HAP-1 (cell line): ENCODE measurements at regions not wholly inside any gene's neighbourhood (a gene's known extent, or its start where the extent isn't known, plus 50 kb on each side); places are given as distances from the start of the nearest gene placed in this dataset.
A peak's percentile ranks its signal among the peaks of the same experiment; 100 is the strongest.

ENCODE experiments used
- DNase-seq, 2 experiments: peaks; one replicate each; pipeline ENCODE4 v3.0.0-alpha.2; 2016 to 2020; ENCODE audit warnings: low spot score in 2 of 2
- H3K27me3 ChIP-seq: fragments of 250-450 bp; sonication (Bioruptor Pico); 2 replicates; pipeline ENCODE4 v1.5.1; 2020; ENCODE audit warnings: low read depth, mild to moderate bottlenecking, moderate library complexity
- H3K36me3 ChIP-seq: fragments of 250-450 bp; sonication (Bioruptor Pico); replicated peaks from 2 replicates; pipeline ENCODE4 v1.5.1; 2020; ENCODE audit warnings: mild to moderate bottlenecking
- H3K4me1 ChIP-seq: fragments of 250-450 bp; sonication (Bioruptor Pico); 2 replicates; pipeline ENCODE4 v1.5.1; 2020; ENCODE audit warnings: mild to moderate bottlenecking
- H3K4me3 ChIP-seq: fragments of 250-450 bp; sonication (Bioruptor Pico); 2 replicates; pipeline ENCODE4 v1.5.1; 2020; ENCODE audit warnings: mild to moderate bottlenecking, moderate library complexity
- H3K9me3 ChIP-seq: fragments of 250-450 bp; sonication (Bioruptor Pico); 2 replicates; pipeline ENCODE4 v1.5.1; 2020; ENCODE audit warnings: mild to moderate bottlenecking, moderate library complexity
- in situ Hi-C: fragments of 300-500 bp; cut with MboI; formaldehyde crosslinking; loops from 3 replicates; pipeline ENCODE4 v1.14.3; 2020; ENCODE audit warnings: low sequenced_read_pairs, inconsistent platforms, mixed read lengths

DNA sequence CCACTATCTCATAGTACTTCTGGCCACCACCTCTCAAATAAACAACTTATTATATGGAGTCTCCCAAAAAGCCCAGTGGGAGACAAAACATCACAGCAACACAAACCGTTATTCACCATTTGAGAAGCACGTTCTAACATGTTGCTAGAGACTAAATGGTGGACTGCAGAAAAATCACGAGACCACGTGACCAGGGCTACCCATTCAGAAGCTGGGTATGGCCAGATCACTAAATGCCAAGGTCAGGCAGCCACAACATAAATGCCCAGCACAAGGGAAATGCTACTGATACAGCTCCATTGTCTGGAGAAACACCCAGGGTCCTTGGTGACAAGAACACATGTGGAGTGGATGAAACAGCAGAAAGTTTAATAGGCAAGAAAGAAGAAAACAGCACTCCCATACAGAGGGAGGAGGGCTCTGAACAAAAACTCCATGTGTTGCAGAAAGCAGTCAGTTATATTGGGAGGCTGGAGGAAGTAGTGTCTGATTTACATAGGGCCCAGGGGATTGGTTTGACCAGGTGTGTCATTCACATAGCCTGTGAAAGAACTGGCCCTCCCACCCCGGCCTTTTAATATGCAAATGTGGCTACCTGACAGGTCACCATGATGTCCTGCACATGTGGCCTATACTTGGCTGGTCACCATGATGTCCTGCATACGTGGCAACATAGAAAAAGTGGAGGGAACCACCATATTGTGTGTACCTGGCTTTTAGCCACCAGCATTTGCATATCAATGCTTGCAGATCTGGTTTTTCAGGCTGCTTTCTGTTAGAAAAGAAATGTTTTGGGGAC, 97.2 kb downstream of the TRIM36 start:
- in situ Hi-C loops, result loop anchor here (25.0 kb wide), 1 partner anchor 1410 kb away; no protein-coding TSS in a partner anchor
- peak; percentile 13 to 35 for DNase-seq

DNA sequence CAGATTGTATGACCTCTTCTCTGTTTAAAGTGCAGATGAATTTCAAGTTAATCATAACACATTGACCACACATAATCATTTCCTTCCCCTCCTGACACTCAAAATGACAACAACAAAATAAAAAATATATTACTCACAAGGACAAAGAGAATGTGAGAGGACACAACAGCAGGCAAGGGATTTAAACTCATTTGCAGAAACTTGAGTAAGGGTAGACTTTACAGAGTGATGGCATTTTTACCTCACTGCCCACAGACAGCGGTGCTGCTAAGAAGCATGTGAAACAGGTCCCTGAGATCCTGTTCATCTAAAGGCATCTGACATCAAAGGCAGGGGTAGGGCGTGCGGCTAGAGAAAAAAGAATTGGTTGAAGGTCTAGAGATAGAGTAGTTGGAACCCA, 99.0 kb downstream of the TRIM36 start:
- peaks cover 5% of the 10 kb centered on the region for H3K4me1 ChIP-seq
- H3K36me3 ChIP-seq, result no peaks in the 10 kb centered on the region
- H3K27me3 ChIP-seq, result peaks cover 6% of the 10 kb centered on the region; the same call in 1 of the 2 replicates
- in situ Hi-C loops, result loop anchor here (25.0 kb wide), 1 partner anchor 1408 kb away; no protein-coding TSS in a partner anchor
- DNase-seq, result no peak
- H3K9me3 ChIP-seq, result no peaks in the 10 kb centered on the region
- H3K4me3 ChIP-seq, result no peak overlapping the region

More for the DNA sequence above, 97.2 kb downstream of the TRIM36 start:
- Histone ChIP-seq H3K4me3 (no peak overlapping the region), H3K36me3 (no peaks in the 10 kb centered on the region), H3K27me3 (peaks cover 6% of the 10 kb centered on the region; the same call in 1 of the 2 replicates), H3K4me1 (peaks cover 5% of the 10 kb centered on the region), H3K9me3 (no peaks in the 10 kb centered on the region)

DNA sequence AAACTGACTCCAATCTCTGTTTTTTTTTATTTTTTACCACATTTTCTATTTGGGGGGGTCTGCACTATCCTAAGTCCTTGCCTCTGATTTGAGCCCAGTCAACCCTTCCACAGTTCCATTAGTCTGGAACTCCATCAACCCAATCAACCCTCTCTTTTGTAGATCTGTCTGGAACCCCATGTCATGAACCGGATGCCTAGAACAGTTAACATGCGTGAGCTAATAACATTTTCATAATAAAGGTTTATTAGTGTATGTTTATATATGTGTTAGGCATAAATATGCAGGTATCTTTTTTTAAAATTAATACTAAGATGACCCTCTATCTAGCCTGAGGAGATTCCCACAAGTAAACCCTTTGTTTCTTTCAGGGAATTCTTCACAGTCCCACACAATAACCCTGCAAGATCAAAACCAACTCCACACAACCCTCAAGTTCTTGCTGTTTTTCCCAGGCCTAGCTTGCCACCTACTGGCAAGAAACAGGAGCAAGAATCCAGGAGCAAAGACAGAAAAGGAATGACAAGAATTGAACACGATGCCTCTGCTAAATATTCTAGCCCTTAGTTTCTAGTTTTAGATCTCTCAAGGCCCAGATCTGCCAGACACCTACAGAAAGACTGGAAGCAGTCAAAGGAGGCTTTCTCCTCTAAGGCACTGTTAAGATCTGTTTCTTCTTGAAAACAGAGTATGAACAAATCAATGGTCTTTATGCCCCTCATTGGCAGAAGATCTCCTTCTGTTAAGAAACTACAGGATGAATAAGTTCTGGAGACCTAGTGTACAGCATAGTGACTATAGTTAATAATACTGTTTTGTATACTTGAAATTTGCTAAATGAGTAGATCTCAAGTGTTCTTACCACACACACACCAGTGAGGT, 100.4 kb downstream of the TRIM36 start:
- Histone ChIP-seq H3K4me3 (no peak overlapping the region), H3K9me3 (no peaks in the 10 kb centered on the region), H3K27me3 (peaks cover 6% of the 10 kb centered on the region; the same call in 1 of the 2 replicates), H3K4me1 (peaks cover 5% of the 10 kb centered on the region), H3K36me3 (no peaks in the 10 kb centered on the region)
- in situ Hi-C loops, result loop anchor here (25.0 kb wide), 1 partner anchor 1407 kb away; no protein-coding TSS in a partner anchor
- peak; percentile 57 to 59 for DNase-seq

DNA sequence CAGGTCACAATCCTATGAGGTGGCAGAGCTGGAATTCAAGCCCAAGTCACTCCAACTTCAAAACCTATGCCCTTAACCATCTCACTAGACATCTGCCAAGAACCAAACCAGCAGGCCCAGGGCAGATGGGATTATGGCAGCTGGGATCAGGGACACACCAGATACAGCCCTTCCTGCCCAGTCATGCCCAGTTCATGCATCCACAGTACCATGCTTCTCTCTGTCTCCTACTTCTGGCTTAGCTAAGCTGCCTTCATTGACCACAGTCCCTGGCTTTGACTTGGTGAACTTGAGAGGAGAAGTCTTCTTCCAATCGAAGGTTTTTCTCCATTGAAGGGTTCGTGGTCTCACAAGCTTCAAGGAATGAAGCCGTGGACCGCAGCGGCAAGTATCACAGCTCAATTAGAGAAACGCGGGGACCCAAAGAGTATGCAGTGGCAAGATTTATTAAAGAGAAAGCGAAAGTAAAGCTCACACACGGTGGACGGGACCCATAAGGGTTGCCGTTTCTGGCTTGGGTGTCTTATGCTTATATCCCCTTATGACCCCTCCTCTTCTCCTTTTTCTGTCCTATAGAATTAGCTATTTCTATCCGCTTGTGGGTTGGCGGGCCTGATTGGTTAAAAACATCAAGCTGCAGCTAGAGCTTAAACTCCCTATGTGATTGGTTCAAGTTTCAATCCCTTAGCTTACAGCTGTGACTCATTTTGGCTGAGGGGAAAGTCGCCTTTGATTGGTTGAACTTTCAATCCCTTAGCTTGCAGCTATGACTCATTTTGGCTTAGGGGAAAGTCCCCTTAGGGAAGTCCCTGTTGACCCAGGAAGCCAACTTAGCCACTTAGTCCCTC, 101.2 kb downstream of the TRIM36 start:
- in situ Hi-C loops, result loop anchor here (25.0 kb wide), 1 partner anchor 1406 kb away; no protein-coding TSS in a partner anchor
- no peaks in the 10 kb centered on the region for H3K9me3 ChIP-seq
- DNase-seq, result no peak
- H3K4me3 ChIP-seq, result no peak overlapping the region
- peaks cover 6% of the 10 kb centered on the region; the same call in 1 of the 2 replicates for H3K27me3 ChIP-seq
- H3K36me3 ChIP-seq, result no peaks in the 10 kb centered on the region
- H3K4me1 ChIP-seq, result peaks cover 5% of the 10 kb centered on the region

DNA sequence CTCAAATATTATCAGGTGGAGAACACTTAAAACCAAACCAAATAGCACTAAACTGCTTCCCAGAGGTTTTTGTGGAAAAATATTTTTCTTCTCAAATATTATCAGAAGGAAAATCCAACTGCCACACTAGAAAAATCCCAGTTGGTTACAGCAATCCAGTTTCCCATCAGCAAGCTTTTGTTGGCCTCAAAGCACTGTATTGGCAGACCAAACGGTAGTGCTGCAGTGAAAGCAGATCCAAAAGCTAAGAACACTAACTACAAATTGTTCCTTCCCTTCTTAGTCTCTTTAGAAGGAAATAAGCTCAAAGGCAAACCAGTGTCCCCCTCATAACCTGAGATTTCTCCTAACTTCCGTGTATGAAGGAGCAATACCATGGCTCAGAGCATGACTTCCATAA, 105.3 kb downstream of the TRIM36 start:
- Histone ChIP-seq H3K4me3 (no peak overlapping the region), H3K4me1 (no peaks in the 10 kb centered on the region), H3K27me3 (peaks cover 4% of the 10 kb centered on the region; the same call in 1 of the 2 replicates), H3K36me3 (no peaks in the 10 kb centered on the region), H3K9me3 (no peaks in the 10 kb centered on the region)
- no peak for DNase-seq
- in situ Hi-C loops, result loop anchor here (25.0 kb wide), 1 partner anchor 1402 kb away; no protein-coding TSS in a partner anchor

DNA sequence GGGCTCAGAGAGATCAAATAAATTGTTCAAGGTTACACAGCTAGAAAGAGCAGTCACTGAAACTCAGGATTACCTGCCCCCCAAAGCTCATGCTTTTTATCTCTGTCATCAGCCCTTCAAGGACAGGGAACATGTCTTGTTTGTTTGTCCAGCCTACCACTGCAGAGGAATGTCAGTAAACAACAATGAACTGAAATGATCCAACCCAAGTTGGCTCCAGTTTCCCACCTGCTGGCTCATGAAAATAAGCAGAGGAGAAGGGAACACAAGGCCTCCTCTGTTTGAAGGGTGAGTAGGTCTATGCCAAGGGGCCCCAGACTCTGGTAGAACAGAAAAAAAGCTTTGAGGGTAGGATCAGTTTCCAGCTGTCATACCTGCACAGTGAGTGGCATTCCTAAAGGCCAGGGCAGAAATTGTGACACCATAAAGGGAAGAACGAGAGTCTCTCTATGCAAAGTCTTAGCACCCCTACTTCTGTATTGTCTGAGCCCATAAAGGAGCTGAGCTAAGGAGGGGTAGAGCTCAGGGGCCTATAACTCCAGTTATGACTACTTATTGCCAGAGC, 115.2 kb downstream of the TRIM36 start:
- no peak for DNase-seq
- Histone ChIP-seq H3K27me3 (no peaks in the 10 kb centered on the region), H3K4me1 (no peaks in the 10 kb centered on the region), H3K9me3 (no peaks in the 10 kb centered on the region), H3K36me3 (no peaks in the 10 kb centered on the region), H3K4me3 (no peak overlapping the region)
- in situ Hi-C loops, result loop anchor here (25.0 kb wide), 1 partner anchor 1392 kb away; no protein-coding TSS in a partner anchor

DNA sequence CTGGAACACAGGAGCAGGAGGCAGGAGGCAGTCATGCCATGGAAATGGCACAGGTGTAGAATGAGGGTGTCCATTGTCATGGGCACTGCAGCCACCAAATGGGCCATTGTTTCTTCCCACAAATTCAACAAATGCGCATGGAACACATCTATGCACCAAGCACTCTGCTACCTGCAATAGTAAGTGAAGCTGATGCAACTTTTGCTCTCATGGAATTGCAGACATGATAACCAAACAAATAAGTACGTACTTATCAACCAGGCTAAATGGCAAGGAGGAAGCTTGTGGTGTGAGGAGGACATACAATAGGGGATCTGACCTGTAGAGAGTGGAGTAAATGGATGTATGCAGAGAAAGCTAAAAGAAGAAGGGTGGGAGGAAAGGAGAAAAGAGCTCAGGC, 116.8 kb downstream of the TRIM36 start:
- H3K36me3 ChIP-seq, result no peaks in the 10 kb centered on the region
- no peaks in the 10 kb centered on the region for H3K9me3 ChIP-seq
- H3K27me3 ChIP-seq, result no peaks in the 10 kb centered on the region
- no peak for DNase-seq
- in situ Hi-C loops, result loop anchor here (25.0 kb wide), 1 partner anchor 1391 kb away; no protein-coding TSS in a partner anchor
- no peak overlapping the region for H3K4me3 ChIP-seq
- H3K4me1 ChIP-seq, result no peaks in the 10 kb centered on the region

DNA sequence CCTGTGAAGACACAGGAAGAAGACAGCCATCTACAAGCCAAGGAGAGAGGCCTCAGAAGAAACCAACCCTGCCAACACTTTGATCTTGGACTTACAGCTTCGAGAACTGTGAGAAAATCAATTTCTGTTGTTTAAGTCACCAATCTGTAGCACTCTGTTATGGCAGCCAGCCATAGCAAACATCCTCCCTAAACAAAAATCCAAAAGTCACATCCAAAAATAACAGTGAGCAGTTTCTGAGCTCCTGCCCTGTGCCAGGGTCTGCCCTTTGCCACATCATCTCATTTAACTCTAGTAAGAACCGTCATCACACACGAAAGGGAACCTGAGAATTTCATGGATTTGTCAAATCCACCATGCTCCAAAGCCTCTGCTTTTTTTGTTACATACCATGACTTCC, 118.8 kb downstream of the TRIM36 start:
- in situ Hi-C loops, result loop anchor here (25.0 kb wide), 1 partner anchor 1389 kb away; no protein-coding TSS in a partner anchor

DNA sequence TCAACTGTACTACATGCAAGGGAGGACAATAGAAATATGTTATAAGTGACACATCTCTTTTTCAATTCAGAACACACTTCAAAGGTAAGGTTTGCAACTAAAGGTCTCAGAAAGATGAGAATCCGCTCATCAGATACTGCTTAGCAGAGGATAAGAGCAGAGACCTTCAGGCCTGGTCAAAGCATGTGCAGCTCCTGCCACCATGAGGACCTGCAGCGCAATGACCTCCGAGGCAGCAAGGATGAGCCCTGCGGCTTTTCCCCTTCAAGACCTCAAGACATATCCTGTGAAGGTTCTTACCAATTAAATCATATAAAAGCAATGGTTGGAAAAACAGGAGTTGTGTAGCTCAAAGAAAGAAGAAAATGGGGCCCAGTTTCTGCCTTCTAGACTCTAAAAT, 135.8 kb downstream of the TRIM36 start:
- peak in 1 of 2 experiments; percentile 17 for DNase-seq
- no peaks in the 10 kb centered on the region for H3K36me3 ChIP-seq
- no peaks in the 10 kb centered on the region for H3K9me3 ChIP-seq
- in situ Hi-C loops, result no loop called here
- 0 out of 2 replicates have a peak, but pooled peaks cover 3% of the 10 kb centered on the region for H3K27me3 ChIP-seq
- no peaks in the 10 kb centered on the region for H3K4me1 ChIP-seq
- no peak overlapping the region for H3K4me3 ChIP-seq

More for the DNA sequence above, 118.8 kb downstream of the TRIM36 start:
- no peaks in the 10 kb centered on the region for H3K4me1 ChIP-seq
- no peak for DNase-seq
- H3K4me3 ChIP-seq, result no peak overlapping the region
- H3K36me3 ChIP-seq, result no peaks in the 10 kb centered on the region
- H3K27me3 ChIP-seq, result no peaks in the 10 kb centered on the region
- H3K9me3 ChIP-seq, result no peaks in the 10 kb centered on the region

DNA sequence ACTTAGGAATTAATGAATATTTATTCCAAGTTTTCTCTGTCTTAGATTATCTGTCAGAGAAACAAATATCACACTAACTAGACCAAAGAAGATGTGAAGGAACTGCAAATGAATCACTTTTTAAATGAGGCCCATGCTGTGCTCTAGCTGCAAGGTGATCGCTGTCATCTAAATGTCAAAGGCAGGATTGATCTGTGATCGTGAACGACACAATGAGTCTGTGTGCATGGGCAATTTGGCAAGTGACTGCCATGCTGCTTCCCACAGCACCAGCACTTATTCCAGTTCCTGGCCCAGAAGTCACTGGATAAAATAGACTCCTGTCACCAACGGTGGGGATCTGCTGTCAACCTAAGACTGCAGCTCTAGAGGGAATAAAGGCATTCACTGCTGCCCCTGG, 141.2 kb downstream of the TRIM36 start:
- Histone ChIP-seq H3K27me3 (no peaks in the 10 kb centered on the region), H3K36me3 (no peaks in the 10 kb centered on the region), H3K9me3 (no peaks in the 10 kb centered on the region), H3K4me3 (no peak overlapping the region), H3K4me1 (no peaks in the 10 kb centered on the region)
- DNase-seq, result no peak
- in situ Hi-C loops, result no loop called here

DNA sequence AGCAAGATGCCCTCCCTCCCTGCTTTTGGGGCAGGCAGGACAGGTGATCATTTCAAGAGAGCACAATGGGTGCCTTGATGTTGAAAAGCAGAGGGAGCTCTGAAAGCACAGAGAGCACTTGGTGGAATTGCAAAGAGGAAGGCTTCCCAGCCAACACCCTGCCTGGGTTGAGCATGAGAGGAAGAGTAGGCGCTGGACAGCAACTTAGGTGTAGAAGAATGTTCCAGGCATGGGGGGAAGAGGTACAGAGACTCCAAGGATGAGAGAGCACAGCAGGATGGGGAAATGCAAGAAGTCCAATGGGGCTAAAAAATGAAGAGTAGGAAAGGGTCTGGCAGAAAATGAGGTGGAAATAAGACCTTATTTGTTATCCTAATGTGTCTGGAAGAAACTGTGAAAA, 144.8 kb downstream of the TRIM36 start:
- no peak for DNase-seq
- in situ Hi-C loops, result no loop called here
- Histone ChIP-seq H3K27me3 (no peaks in the 10 kb centered on the region; the same call in 1 of the 2 replicates), H3K4me3 (no peak overlapping the region), H3K36me3 (no peaks in the 10 kb centered on the region), H3K4me1 (no peaks in the 10 kb centered on the region), H3K9me3 (no peaks in the 10 kb centered on the region)

DNA sequence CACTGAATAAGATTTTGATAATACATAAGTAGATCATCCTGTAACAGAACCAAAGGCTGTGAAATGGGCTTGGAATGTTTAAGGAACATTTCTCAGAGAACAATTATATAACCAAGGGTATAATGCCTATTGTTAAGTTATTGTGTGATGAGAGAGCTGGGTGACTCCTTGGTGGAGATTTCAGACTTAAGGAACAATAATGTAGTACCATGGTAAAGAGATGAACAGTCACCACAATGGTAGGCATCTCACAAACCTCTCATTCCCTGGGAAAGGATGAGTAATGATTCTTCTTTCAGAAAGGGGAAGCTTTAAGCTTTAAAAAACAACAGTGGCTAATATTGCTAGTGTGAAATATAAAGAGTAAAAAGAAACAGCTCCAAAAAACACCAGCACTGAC, 147.4 kb downstream of the TRIM36 start:
- H3K4me3 ChIP-seq, result no peak overlapping the region
- H3K27me3 ChIP-seq, result no peaks in the 10 kb centered on the region; the same call in 1 of the 2 replicates
- DNase-seq, result no peak
- no peaks in the 10 kb centered on the region for H3K4me1 ChIP-seq
- H3K9me3 ChIP-seq, result no peaks in the 10 kb centered on the region
- in situ Hi-C loops, result no loop called here
- H3K36me3 ChIP-seq, result no peaks in the 10 kb centered on the region
